A172 (cell line): ENCODE measurements at regions not wholly inside any gene's neighbourhood (a gene's known extent, or its start where the extent isn't known, plus 50 kb on each side); places are given as distances from the start of the nearest gene placed in this dataset.

Experiments used
- DNase-seq: peaks from one replicate; pipeline ENCODE4 v3.0.0-alpha.2; 2015; ENCODE audit warnings: low spot score

DNA sequence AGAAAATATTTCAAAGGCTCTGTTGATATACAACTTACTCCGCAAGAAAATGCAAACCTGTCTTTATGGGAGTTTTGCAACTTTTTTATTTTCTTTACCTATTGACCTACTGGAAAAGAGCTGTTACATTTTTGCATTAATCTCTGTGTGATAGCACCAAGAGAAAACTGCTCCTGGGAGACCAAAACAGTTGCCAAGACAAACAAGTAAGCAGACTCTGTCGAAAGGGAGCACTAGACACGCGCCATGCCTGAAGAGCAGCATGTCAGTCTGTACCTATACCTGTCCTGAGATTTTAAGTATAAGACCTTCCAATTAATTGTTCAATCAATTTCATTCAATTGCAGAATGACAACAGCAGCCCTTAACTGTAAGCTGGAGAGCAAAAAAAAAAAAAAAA, 56.0 kb upstream of the TECRL start:
- no peak for DNase-seq

DNA sequence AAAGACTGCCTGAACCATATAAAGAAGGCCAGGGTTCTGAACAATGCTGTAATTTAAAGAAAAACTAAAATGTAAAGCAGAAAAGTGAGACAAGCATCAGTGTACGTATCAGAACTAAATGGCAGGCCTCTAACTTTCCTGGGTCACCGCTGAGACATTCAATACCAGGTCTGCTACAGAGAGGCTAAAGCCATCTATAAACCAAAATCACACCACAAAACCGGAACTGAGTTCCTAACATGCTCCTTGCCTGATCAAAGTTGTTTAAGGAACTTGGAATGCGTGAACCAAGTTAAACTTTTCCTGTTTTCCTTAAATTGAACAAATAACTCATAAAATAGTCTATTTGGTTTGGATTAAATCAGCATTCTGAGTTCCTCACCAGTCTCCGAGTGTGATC, 55.3 kb upstream of the TECRL start:
- no peak for DNase-seq
